HCT116 (cell line): ENCODE measurements at regions not wholly inside any gene's neighbourhood (a gene's known extent, or its start where the extent isn't known, plus 50 kb on each side); places are given as distances from the start of the nearest gene placed in this dataset.

Source experiments
- POLR2AphosphoS5 ChIP-seq: IDR thresholded peaks from 2 replicates; pipeline ENCODE4 v1.6.1; 2011; ENCODE audit warnings: mild to moderate bottlenecking, low read depth, low read length, moderate library complexity
- REST ChIP-seq: IDR thresholded peaks from 2 replicates; pipeline ENCODE4 v1.6.1; 2012; ENCODE audit warnings: low read depth
- SIN3A ChIP-seq: IDR thresholded peaks from 2 replicates; pipeline ENCODE4 v1.6.1; 2012; ENCODE audit warnings: low read depth
- TF ChIP-seq, protein P1 (sequence below), 3 experiments: fragments of 200-600 bp in 1 of 3; sonication (generic) in 1 of 3; IDR thresholded peaks in 2 of 3; conservative IDR thresholded peaks in 1 of 3; 2 replicates each; pipeline ENCODE4 v1.5.1; 2012 to 2017; ENCODE audit warnings: low read depth in 2 of 3, low read length in 2 of 3, antibody characterized with exemption in 1 of 3, borderline replicate concordance in 1 of 3, control low read depth in 1 of 3, mild to moderate bottlenecking in 1 of 3, mixed read lengths in 1 of 3, mixed run types in 1 of 3, moderate library complexity in 1 of 3; ENCODE audit not compliant: insufficient read depth in 1 of 3

GRCh38 chr1:80225510-80225909, 1219.0 kb upstream of the ADGRL4 start:
- TF ChIP-seq POLR2AphosphoS5 (no peak), REST (no peak), SIN3A (no peak)
- TF ChIP-seq, protein P1, sequence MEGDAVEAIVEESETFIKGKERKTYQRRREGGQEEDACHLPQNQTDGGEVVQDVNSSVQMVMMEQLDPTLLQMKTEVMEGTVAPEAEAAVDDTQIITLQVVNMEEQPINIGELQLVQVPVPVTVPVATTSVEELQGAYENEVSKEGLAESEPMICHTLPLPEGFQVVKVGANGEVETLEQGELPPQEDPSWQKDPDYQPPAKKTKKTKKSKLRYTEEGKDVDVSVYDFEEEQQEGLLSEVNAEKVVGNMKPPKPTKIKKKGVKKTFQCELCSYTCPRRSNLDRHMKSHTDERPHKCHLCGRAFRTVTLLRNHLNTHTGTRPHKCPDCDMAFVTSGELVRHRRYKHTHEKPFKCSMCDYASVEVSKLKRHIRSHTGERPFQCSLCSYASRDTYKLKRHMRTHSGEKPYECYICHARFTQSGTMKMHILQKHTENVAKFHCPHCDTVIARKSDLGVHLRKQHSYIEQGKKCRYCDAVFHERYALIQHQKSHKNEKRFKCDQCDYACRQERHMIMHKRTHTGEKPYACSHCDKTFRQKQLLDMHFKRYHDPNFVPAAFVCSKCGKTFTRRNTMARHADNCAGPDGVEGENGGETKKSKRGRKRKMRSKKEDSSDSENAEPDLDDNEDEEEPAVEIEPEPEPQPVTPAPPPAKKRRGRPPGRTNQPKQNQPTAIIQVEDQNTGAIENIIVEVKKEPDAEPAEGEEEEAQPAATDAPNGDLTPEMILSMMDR (IDR thresholded peaks at IDR 0.05 in 2 of 3, conservative IDR thresholded peaks at IDR 0.05 in 1 of 3; ENCODE audit: borderline replicate concordance in 1 of 3, insufficient read depth in 1 of 3, low read depth in 2 of 3, low read length in 2 of 3), result no peak
